Mesendoderm (in vitro differentiated cells): ENCODE measurements at regions not wholly inside any gene's neighbourhood (a gene's known extent, or its start where the extent isn't known, plus 50 kb on each side); places are given as distances from the start of the nearest gene placed in this dataset.
"Not testable (repeated sequence)": the region's sequence is repeated elsewhere in the genome, so short reads cannot be mapped to it uniquely, and the experiment has no call there.

Experiments
- DNase-seq: peaks from one replicate; pipeline ENCODE4 v3.0.0; 2013
- H2AK5ac ChIP-seq: 2 replicates; pipeline ENCODE4 v1.6.1; 2013; ENCODE audit warnings: low read length, inconsistent platforms
- H2BK120ac ChIP-seq: 2 replicates; pipeline ENCODE4 v1.6.1; 2013; ENCODE audit warnings: low read depth, mild to moderate bottlenecking, low read length, moderate library complexity, mixed read lengths
- H2BK15ac ChIP-seq: replicated peaks from 2 replicates; pipeline ENCODE4 v1.6.1; 2013; ENCODE audit warnings: low read depth, mild to moderate bottlenecking, moderate library complexity
- H2BK5ac ChIP-seq: 2 replicates; pipeline ENCODE4 v1.6.1; 2013; ENCODE audit warnings: low read length, inconsistent platforms
- H3K18ac ChIP-seq: 2 replicates; pipeline ENCODE4 v1.6.1; 2013; ENCODE audit warnings: mild to moderate bottlenecking, low read length, mixed read lengths
- H3K23ac ChIP-seq: one replicate; pipeline ENCODE4 v1.6.1; 2013; ENCODE audit warnings: low read length
- H3K27ac ChIP-seq: 2 replicates; pipeline ENCODE4 v1.5.1; 2013; ENCODE audit warnings: low read depth, mild to moderate bottlenecking, inconsistent platforms, low read length, moderate library complexity
- H3K27me3 ChIP-seq: 2 replicates; pipeline ENCODE4 v1.6.1; 2013; ENCODE audit warnings: low read length, control low read depth, mild to moderate bottlenecking, inconsistent platforms; ENCODE audit not compliant: insufficient read depth, poor library complexity
- H3K36me3 ChIP-seq: 2 replicates; pipeline ENCODE4 v1.6.1; 2013; ENCODE audit warnings: low read length, inconsistent platforms; ENCODE audit not compliant: control insufficient read depth, insufficient read depth
- H3K4ac ChIP-seq: one replicate; pipeline ENCODE4 v1.6.1; 2013; ENCODE audit warnings: low read depth, mild to moderate bottlenecking, low read length, moderate library complexity
- H3K4me1 ChIP-seq: 2 replicates; pipeline ENCODE4 v1.6.1; 2013; ENCODE audit warnings: low read depth, low read length, inconsistent platforms; ENCODE audit not compliant: control insufficient read depth
- H3K4me2 ChIP-seq: 2 replicates; pipeline ENCODE4 v1.6.1; 2013; ENCODE audit warnings: low read length
- H3K4me3 ChIP-seq: 2 replicates; pipeline ENCODE4 v1.5.1; 2013; ENCODE audit warnings: mild to moderate bottlenecking, low read length
- H3K56ac ChIP-seq: one replicate; pipeline ENCODE4 v1.6.1; 2013; ENCODE audit warnings: low read length
- H3K79me1 ChIP-seq: 2 replicates; pipeline ENCODE4 v1.6.1; 2013; ENCODE audit warnings: low read length, inconsistent platforms
- H3K79me2 ChIP-seq: 2 replicates; pipeline ENCODE4 v1.6.1; 2013; ENCODE audit warnings: mild to moderate bottlenecking, low read length; ENCODE audit not compliant: control insufficient read depth, insufficient read depth
- H3K9ac ChIP-seq: 2 replicates; pipeline ENCODE4 v1.6.1; 2013; ENCODE audit warnings: low read length, inconsistent platforms
- H4K5ac ChIP-seq: one replicate; pipeline ENCODE4 v1.6.1; 2013; ENCODE audit warnings: low read length
- H4K8ac ChIP-seq: one replicate; pipeline ENCODE4 v1.6.1; 2013; ENCODE audit warnings: low read depth, mild to moderate bottlenecking, control low read depth, low read length, moderate library complexity
- WGBS: extraction: QIAGEN DNeasy Blood & Tissue Kit; methylation state at CpG from one replicate; pipeline ENCODE4 v1.1.7; 2013; ENCODE audit warnings: low lambda C conversion rate, missing lambda C conversion rate; ENCODE audit not compliant: insufficient coverage; ENCODE audit errors: extremely low coverage; 5-methylcytosine and 5-hydroxymethylcytosine counted together

DNA sequence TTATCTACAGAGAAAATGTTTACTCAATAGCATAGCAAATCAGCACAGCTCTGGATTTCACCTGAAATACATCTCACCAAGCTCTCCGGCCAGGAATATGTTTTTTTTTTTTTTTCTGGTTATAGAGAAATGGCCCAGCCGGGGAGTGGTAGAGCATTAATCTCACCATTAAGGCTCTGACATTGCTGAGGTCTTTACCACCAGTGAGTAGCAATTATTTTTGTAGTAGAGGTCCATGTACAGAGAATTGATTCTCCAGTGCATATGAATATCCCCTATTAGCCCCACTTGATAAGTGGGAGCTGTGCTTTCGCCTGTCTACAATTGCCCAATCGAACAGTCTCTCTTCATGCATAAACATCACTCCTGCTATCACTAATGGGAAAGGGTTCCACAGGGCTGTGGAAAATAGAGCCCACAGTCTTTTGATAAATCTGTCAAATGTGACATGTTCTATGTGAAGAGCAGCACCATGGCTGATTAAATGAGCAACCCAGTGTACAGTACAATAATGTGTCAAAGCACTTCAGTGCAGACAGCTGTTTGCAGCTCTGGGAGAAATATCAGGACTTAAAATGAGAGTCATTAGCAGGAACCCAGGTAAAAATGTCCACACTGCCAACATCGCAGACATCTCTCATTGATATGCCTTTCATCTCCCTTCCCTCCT, 227.1 kb upstream of the ID4 start:
- Histone ChIP-seq H3K79me1 (no peaks in the 10 kb centered on the region), H4K5ac (no peak overlapping the region), H3K36me3 (no peaks in the 10 kb centered on the region), H4K8ac (no peak overlapping the region), H3K23ac (no peak overlapping the region), H2BK5ac (no peak overlapping the region), H3K4me2 (no peak overlapping the region), H3K9ac (no peak overlapping the region), H3K4me3 (no peak overlapping the region), H2AK5ac (no peak overlapping the region), H3K18ac (no peak overlapping the region), H2BK15ac (no peak overlapping the region), H2BK120ac (no peak overlapping the region), H3K56ac (no peak overlapping the region), H3K27me3 (no peaks in the 10 kb centered on the region), H3K4ac (no peak overlapping the region), H3K4me1 (no peaks in the 10 kb centered on the region), H3K27ac (no peak overlapping the region), H3K79me2 (no peaks in the 10 kb centered on the region)
- DNase-seq = no peak
- no CpG with 5 or more reads among the region's 5 CpGs for WGBS

DNA sequence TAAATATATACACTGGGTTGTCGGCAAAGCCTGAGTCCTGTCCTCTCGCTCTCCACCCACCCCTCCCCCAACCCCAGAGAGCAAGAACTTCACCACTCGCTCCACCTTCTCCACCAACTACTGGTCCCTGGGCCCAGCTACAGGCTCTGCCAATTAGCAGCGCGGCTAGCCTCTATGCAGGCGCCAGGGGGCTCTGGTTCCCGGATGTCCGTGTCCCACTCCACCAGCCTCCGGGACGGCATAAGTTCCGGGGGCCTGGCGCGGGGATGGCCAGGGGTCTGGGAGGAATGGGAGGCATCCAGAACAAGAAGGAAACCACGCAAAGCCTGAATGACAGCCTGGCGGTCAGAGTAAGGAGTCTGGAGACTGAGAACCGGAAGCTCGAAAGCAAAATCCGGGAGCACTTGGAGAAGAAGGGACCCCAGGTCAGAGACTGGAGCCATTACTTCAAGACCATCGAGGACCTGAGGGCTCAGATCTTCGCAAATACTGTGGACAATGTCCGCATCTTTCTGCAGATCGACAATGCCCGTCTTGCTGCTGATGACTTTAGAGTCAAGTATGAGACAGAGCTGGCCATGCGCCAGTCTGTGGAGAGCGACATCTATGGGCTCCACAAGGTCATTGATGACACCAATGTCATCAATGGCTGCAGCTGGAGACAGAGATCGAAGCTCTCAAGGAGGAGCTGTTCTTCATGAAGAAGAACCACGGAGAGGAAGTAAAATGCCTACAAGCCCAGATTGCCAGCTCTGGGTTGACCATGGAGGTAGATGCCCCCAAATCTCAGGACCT, 224.3 kb upstream of the ID4 start:
- not testable (repeated sequence) for H2BK15ac ChIP-seq, H4K5ac ChIP-seq, H3K23ac ChIP-seq, H3K9ac ChIP-seq, H3K18ac ChIP-seq, DNase-seq, H3K27me3 ChIP-seq, H4K8ac ChIP-seq, H2AK5ac ChIP-seq, H3K36me3 ChIP-seq, H3K56ac ChIP-seq, H3K27ac ChIP-seq, H2BK120ac ChIP-seq, H3K79me2 ChIP-seq, H3K4me3 ChIP-seq, H3K79me1 ChIP-seq, H3K4me2 ChIP-seq, H3K4me1 ChIP-seq, H2BK5ac ChIP-seq, H3K4ac ChIP-seq
- WGBS = no CpG with 5 or more reads among the region's 27 CpGs

DNA sequence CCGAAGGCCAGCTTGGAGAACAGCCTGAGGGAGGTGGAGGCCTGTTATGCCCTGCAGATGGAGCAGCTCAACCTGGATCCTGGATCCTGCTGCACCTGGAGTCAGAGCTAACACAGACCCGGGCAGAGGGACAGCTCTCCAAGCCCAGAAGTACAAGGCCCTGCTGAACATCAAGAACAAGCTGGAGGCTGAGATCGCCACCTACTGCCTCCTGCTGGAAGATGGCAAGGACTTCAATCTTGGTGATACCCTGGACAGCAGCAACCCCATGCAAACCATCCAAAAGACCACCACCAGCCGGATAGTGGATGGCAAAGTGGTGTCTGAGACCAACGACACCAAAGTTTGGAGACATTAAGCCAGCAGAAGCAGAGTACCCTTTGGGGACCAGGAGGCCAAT, 223.5 kb upstream of the ID4 start:
- H3K36me3 ChIP-seq = no peaks in the 10 kb centered on the region
- no peak overlapping the region for H3K4me3 ChIP-seq
- H3K79me2 ChIP-seq = no peaks in the 10 kb centered on the region
- no peak overlapping the region for H3K27ac ChIP-seq
- no peak overlapping the region for H2BK5ac ChIP-seq
- no peaks in the 10 kb centered on the region for H3K27me3 ChIP-seq
- H2BK120ac ChIP-seq = no peak overlapping the region
- H3K9ac ChIP-seq = no peak overlapping the region
- H3K4me1 ChIP-seq = no peaks in the 10 kb centered on the region
- H4K5ac ChIP-seq = no peak overlapping the region
- H3K79me1 ChIP-seq = no peaks in the 10 kb centered on the region
- no peak overlapping the region for H2BK15ac ChIP-seq
- peak; percentile 67 for DNase-seq
- no peak overlapping the region for H2AK5ac ChIP-seq
- no peak overlapping the region for H3K4ac ChIP-seq
- WGBS = no CpG with 5 or more reads among the region's 5 CpGs
- no peak overlapping the region for H3K56ac ChIP-seq
- H3K23ac ChIP-seq = no peak overlapping the region
- no peak overlapping the region for H4K8ac ChIP-seq
- no peak overlapping the region for H3K18ac ChIP-seq
- no peak overlapping the region for H3K4me2 ChIP-seq

DNA sequence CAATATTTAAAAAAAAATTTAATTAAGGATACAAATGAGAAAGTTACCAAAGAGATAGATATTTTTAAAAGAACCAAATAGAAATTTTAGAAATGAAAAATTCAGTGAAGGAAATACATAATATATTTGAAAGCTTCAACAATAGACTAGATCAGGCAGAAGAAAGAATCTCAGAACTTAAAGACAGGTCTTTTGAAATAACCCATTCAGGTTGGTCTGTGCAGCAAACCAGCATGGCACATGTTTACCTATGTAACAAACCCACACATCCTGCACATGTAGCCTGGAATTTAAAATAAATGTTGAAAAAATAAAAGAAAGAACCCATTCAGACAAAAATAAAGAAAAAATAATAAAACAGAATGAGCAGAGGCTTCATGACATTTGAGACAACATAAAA, 221.1 kb upstream of the ID4 start:
- H3K23ac ChIP-seq = no peak overlapping the region
- H3K4me2 ChIP-seq = no peak overlapping the region
- no peaks in the 10 kb centered on the region for H3K79me1 ChIP-seq
- no peak overlapping the region for H2BK15ac ChIP-seq
- no peak overlapping the region for H2BK120ac ChIP-seq
- H3K4ac ChIP-seq = no peak overlapping the region
- H3K4me3 ChIP-seq = no peak overlapping the region
- no peak overlapping the region for H2BK5ac ChIP-seq
- no peak overlapping the region for H3K9ac ChIP-seq
- H3K27me3 ChIP-seq = no peaks in the 10 kb centered on the region
- no peak overlapping the region for H2AK5ac ChIP-seq
- no peaks in the 10 kb centered on the region for H3K4me1 ChIP-seq
- no peak overlapping the region for H4K5ac ChIP-seq
- no peak overlapping the region for H4K8ac ChIP-seq
- no peak overlapping the region for H3K56ac ChIP-seq
- H3K18ac ChIP-seq = no peak overlapping the region
- no peak overlapping the region for H3K27ac ChIP-seq
- H3K79me2 ChIP-seq = no peaks in the 10 kb centered on the region
- H3K36me3 ChIP-seq = no peaks in the 10 kb centered on the region
- DNase-seq = no peak

DNA sequence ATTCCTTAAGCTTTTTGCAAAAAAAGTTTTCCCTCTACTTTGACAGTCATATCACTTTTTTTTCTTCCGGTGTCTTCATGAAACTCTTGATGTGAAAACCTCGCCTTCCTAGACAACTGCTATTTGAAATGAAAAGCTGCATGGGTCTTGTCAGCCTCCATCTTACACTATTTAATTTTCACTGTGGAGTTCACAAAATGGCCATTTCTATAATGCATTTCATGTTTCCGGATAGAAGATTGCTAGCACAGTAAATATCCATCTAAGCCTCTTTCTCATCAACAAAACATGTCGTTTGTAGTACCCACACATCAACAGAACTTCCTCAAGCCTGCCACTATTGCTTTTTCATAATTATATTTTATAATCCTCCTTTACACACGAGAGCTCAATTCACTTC, 204.9 kb upstream of the ID4 start:
- Histone ChIP-seq H3K23ac (no peak overlapping the region), H2BK15ac (no peak overlapping the region), H2BK5ac (no peak overlapping the region), H3K4me3 (no peak overlapping the region), H3K79me2 (no peaks in the 10 kb centered on the region), H3K4ac (no peak overlapping the region), H3K9ac (no peak overlapping the region), H3K4me1 (no peaks in the 10 kb centered on the region), H4K8ac (no peak overlapping the region), H2BK120ac (no peak overlapping the region), H2AK5ac (no peak overlapping the region), H3K36me3 (no peaks in the 10 kb centered on the region), H3K18ac (no peak overlapping the region), H3K27me3 (no peaks in the 10 kb centered on the region), H3K27ac (no peak overlapping the region), H4K5ac (no peak overlapping the region), H3K79me1 (no peaks in the 10 kb centered on the region), H3K56ac (no peak overlapping the region), H3K4me2 (no peak overlapping the region)
- WGBS = 100% methylated on average over 1 of the region's 5 CpGs
- no peak for DNase-seq

GRCh38 chr6:19632786-19633185, 204.4 kb upstream of the ID4 start:
- H2BK120ac ChIP-seq = no peak overlapping the region
- no peak overlapping the region for H4K5ac ChIP-seq
- no peaks in the 10 kb centered on the region for H3K27me3 ChIP-seq
- H2AK5ac ChIP-seq = no peak overlapping the region
- no peak overlapping the region for H3K4me2 ChIP-seq
- no peak overlapping the region for H2BK5ac ChIP-seq
- H3K79me2 ChIP-seq = no peaks in the 10 kb centered on the region
- H3K4me3 ChIP-seq = no peak overlapping the region
- no peak overlapping the region for H3K18ac ChIP-seq
- no peaks in the 10 kb centered on the region for H3K4me1 ChIP-seq
- H3K56ac ChIP-seq = no peak overlapping the region
- H3K4ac ChIP-seq = no peak overlapping the region
- no peak overlapping the region for H4K8ac ChIP-seq
- no peak overlapping the region for H3K23ac ChIP-seq
- no peaks in the 10 kb centered on the region for H3K79me1 ChIP-seq
- whole genome bisulfite sequencing = no CpG with 5 or more reads among the region's 3 CpGs
- no peak overlapping the region for H2BK15ac ChIP-seq
- H3K27ac ChIP-seq = no peak overlapping the region
- no peak for DNase-seq
- no peak overlapping the region for H3K9ac ChIP-seq
- H3K36me3 ChIP-seq = no peaks in the 10 kb centered on the region
